ENCODE measurements at regions not wholly inside any gene's neighbourhood (a gene's known extent, or its start where the extent isn't known, plus 50 kb on each side); places are given as distances from the start of the nearest gene placed in this dataset.

DNA sequence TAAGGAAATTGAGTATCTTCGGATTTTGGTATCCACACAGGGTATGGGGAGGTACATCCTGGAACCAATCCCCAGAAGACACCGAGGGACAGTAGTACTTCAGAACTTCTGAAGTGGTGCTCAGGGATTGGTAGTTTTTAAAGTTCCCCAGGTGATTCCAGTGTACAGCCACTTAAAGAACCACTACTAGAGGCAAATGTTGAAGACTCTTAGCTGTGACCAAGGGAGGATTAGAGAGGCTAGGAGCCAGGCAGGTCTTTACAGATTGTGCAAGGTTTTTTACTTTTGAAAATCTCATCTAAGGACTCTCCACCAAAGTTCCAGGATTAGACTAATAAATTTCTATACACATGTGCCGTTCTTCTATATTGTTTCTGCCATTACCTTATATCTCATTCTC is 52.9 kb upstream of the GLS start:
- no peak for TF ChIP-seq POLR2A (IDR thresholded peaks at IDR 0.05)
- TF ChIP-seq, protein P1, sequence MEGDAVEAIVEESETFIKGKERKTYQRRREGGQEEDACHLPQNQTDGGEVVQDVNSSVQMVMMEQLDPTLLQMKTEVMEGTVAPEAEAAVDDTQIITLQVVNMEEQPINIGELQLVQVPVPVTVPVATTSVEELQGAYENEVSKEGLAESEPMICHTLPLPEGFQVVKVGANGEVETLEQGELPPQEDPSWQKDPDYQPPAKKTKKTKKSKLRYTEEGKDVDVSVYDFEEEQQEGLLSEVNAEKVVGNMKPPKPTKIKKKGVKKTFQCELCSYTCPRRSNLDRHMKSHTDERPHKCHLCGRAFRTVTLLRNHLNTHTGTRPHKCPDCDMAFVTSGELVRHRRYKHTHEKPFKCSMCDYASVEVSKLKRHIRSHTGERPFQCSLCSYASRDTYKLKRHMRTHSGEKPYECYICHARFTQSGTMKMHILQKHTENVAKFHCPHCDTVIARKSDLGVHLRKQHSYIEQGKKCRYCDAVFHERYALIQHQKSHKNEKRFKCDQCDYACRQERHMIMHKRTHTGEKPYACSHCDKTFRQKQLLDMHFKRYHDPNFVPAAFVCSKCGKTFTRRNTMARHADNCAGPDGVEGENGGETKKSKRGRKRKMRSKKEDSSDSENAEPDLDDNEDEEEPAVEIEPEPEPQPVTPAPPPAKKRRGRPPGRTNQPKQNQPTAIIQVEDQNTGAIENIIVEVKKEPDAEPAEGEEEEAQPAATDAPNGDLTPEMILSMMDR (IDR thresholded peaks at IDR 0.05) = no peak
